NCI-H1092 treated with DMSO at 0.1 percent for 48 hours (cell line): ENCODE measurements at regions not wholly inside any gene's neighbourhood (a gene's known extent, or its start where the extent isn't known, plus 50 kb on each side); places are given as distances from the start of the nearest gene placed in this dataset.
"Not testable (repeated sequence)": the region's sequence is repeated elsewhere in the genome, so short reads cannot be mapped to it uniquely, and the experiment has no call there.

Experiments
- DNase-seq: peaks from one replicate; lab custom pipeline; 2025; lab: John Stamatoyannopoulos, UW

GRCh38 chr5:15096686-15097085 is 225.1 kb upstream of the ANKH start:
- not testable (repeated sequence) for DNase-seq

DNA sequence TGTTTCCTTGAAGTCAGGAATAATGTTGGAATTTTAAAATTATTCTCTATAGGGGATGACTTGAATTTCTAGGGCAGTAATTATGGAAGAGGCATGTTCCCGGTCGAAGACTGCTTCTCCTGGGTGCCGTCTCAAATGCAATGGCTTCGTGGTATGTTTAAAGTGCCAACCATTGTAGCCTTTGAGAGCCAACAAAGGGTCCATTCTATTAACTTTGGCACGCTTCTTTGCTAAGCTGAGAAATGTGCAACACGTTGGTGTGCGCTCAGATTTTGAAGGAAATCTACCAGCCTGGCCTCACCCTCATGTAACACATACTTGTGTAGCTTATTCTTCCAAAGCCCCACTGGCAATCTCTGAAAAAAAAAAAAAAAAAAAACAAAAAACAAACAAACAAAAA is 221.2 kb upstream of the ANKH start:
- DNase-seq, result no peak

DNA sequence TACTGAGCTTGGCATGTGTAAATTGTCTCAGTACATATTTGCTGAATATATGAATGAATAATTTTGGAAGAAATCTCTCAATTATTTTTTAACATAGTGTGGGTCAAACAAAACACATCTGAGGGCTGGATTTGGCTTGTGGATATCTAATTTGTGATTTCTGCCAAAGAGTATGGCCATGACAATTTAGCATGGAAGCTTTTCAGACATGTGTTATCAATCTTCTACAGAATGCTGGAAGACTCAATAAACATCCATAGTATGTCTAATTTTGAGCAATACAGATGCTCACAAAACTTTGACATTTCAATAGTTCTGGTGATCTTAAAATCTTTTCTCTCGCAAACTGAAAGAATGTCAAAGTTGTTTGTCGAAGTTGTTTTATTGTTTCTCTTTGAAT is 214.1 kb upstream of the ANKH start:
- DNase-seq, result no peak

DNA sequence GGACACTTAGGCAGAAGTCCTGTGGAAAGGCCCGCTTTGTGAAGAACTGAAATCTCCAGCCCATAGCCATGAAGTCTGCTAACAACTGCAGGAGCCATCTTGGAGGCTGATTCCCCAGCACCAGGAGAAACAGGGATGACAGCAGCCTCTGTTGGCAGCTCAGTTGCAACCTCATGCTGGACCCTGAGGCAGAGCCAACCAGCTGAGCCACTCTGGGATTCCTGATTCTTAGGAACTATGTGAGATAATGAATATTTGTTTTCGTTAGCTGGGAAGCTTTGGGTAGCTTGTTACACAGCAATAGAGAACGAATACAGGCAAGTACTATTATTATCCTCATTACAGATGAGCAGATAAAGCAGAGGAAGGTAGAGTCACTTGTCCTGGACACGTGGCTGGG is 210.5 kb upstream of the ANKH start:
- no peak for DNase-seq

GRCh38 chr5:15080219-15080618 is 208.6 kb upstream of the ANKH start:
- no peak for DNase-seq

GRCh38 chr5:15079566-15079965 is 208.0 kb upstream of the ANKH start:
- DNase-seq, result no peak

DNA sequence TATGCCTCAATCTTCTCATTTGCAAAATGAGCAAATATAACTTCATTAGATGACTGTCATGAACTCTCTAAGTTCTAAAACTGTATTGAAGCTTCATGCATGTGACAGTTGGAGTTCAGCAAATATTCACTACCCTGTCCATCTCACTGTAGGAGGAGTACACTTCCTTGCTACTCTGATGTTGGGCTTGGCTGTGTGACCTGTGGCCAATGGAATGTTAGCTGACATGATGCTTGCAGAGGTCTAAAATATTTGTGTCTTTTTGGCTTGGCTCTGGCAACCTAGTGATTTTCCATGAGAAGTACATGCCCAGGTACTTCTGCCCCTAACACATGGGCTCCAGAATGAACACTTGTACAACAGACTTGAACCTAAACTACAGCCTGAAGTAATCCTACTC is 203.1 kb upstream of the ANKH start:
- no peak for DNase-seq

DNA sequence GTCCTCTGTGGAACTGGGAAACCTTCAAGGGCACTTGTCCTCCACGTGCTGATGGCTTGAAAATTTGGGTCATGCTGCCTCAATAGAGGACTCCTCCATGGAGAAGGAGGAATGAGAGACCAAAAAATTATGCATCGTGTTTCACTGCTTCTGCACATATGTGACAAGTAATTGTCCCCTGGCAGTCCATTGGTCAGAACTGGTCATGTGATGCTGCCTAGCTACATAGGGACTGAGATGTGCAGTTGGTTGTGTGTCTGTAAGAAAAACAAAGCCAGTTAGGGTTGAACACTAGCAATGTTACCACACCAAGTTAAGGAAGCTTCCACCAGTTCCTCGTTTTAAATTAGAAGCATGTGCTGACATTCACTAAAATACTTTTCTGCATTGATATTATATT is 201.9 kb upstream of the ANKH start:
- DNase-seq, result no peak

- DNase-seq, result no peak
These were observed 199.3 kb upstream of the ANKH start for GRCh38 chr5:15070907-15071306.

DNA sequence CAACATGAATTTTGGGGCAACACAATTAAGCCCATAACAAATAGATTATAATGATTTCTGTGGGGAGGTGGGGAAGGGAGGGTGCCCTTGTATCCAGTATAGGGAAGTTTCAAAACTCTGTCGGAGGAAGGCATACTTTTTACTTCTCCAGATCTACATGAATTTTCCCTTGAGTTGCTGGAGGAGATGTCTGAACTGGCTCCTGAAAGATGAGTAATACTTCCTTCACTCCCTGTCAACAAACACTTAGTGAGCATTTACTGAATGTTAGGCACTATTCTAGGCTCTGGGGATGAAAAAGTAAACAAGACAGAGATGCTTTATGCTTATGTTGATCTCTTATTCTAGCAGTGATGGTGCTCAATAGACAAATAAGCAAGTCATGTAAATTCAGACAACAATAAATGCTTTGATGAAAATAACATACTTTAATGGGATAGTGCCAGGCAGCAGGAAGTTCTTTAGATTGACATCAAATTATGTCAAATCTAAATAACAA is 197.9 kb upstream of the ANKH start:
- DNase-seq, result no peak

- no peak for DNase-seq
These were observed 193.5 kb upstream of the ANKH start for GRCh38 chr5:15065091-15065490.

- DNase-seq, result no peak
These were observed 192.8 kb upstream of the ANKH start for GRCh38 chr5:15064396-15064795.

DNA sequence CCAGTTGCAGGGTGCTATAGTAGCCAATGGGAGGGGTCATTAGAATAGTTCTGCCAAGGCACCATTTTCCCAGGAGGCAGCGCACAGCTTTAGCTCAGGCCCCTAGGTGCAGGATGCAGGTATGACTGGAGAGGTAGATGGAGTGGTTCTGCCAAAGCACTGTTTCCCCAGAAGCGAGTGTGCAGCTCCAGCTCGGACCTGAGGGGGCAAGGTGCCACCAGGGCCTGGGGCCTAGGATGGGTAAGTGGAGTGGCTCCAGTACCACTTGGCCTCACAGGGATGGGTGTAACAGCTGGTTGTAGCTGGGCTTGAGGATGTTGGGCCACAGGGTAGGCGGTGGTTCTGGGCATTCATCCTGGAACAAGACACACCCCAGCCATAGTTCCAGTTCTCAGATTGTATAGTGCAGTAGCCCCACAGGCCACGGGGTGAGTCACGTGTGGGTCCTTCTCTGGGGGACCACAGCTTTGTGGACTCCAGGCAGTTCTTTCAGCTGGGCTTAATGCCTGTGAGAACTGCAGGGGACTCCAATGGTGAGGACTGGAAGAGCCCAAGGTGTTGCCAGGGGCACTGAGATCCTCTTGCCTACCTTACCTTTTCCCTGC is 185.5 kb upstream of the ANKH start:
- no peak for DNase-seq

DNA sequence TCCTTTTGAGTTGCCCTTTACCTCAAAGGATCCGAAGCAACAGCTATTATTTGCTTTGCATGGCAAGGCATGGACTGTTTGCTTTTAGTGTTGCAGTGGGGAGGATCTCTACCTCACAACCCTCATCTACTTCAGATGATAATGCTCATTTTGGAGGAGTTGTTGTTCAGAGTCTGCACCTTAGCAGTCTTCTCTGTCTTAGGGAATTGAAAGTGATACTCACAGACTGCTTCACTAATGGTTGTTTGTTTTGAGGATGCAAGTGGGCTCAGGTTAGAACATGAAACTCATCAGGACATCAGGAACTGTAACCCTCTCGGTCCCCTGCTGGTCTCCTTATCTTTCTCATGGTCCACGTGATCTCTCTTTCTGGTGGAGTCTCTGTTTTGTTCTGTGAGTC is 172.9 kb upstream of the ANKH start:
- no peak for DNase-seq

GRCh38 chr5:15037247-15037908 is 165.8 kb upstream of the ANKH start:
- DNase-seq, result no peak

GRCh38 chr5:15034379-15034778 is 162.8 kb upstream of the ANKH start:
- no peak for DNase-seq

DNA sequence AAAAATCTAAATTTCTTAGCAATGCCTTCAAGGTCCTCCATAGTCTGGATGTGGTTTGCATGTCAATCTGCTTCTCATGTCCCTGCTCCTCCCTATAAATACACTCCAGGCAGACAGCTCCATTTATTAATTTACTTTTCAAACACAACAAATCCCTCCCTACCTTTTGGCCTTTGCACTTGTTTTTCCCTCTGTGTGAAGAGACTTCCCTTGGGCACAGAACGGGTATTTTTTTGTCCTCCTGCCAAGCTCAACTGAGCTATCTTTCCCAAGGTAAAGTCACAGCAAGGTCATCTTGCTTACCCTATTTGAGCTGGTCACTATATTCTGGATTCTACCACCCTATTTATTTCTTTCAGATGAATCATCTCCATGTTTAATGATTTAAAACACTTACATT is 159.6 kb upstream of the ANKH start:
- DNase-seq, result no peak

DNA sequence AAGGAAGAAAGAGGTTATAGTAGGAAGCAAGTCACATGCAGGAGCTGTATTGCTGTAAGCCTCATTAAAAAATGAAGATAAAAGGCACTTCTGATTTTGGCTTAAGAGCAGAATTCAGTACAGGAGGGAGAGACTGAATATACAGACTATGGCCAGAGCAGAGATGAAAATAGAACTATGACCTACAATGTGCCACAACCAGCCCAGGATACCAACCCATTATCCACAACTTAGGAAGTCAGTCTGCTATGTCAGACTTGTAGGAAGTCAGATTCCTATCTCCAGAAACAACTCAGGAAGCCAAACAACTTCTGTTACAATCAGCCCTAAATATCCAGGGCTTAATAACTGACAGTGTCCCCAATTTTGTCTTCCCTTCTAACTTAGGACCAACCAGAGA is 156.2 kb upstream of the ANKH start:
- no peak for DNase-seq

DNA sequence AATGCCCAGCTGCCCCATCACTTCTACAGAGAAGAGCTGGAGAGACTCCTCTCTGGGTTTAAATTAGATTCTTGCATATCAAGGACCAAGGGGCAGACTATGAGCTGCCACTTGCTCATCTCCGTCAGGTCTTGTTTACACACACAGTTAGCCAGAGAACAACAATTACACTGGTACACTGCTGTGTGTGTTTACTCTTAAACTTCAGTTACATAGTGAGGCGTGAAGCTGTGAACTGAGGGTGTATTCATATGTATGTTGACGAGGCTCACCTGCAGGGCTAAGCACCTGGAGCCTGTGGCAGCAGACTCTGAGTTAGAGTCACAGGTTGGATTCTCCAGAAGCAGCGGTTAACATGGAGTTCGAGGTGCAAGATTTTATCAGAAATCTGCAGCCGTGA is 155.4 kb upstream of the ANKH start:
- no peak for DNase-seq

DNA sequence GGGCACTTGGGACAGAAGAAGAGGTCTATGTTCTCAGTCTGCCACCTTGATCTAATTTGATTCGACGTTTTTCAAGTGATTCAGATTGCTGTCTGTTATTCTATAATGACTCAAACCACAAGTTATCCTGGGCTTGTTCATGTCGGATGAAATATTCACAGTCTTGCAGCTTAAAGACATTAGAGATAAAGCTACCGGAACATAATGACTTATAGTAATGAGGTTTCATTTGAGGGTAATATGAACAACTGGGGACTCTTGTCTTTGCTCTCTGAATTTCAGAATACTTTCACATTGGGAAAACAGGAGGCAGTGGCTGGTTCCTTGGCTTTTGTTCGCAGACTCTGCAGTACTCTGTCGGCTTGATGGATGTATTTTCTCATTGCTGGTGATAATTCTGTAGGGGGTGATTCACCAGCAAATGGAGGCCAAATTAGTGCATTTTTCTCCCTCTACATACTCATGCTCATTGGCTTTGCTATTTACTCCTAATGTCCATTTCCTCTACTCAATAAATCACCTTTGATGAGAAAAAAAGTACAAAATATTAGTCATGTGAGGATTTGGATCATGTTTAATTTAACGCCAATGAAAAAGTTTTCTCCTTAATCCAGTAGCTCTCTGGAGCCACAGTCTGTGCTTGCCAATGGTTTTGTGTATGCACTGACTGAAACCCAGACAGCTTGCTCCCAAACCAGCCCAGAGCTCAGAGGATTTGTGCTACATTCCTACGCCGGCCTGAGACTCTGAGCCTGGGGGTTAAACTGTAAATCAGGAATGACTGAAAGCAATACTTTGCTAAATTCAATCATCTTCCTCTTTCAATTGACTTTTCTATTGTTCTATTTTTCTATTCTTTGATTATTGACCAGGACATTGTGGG is 154.7 kb upstream of the ANKH start:
- no peak for DNase-seq

DNA sequence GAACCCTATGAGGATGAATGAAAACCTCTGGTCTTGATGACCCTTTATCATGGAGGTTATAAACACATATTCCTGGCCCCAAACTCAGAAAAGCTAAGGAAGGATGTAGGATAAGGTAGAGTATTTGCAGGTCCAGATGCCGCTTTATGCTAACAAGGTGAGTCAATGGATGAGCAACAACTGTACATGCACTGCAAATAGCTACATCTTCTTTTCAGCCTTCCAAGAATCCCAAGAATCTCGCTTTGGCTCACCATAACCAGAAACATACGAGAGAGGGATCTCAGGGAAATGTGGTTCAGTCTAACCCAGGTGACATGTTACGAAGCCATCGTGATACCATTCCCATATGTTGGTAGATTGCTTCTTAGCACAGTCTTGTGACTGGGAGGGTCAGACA is 152.3 kb upstream of the ANKH start:
- DNase-seq, result no peak

DNA sequence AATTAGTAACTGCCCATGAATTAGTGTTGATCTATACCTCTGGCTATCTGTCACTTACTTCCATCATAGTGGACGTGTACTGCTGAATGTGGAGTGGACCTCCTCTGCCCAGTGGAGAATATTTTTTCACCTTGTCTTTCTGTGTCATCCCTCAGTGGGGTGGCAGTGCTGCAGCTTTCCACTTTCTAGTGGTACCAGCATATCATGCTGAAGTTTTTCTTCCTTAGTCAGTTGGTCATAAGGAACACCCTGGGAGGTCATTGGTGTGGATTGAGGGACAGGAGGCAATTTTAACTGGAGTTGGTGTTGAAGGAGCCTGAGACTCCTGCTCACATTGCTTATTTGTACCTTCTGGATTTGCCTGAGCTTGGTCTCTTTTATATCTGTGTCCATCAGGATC is 151.7 kb upstream of the ANKH start:
- no peak for DNase-seq
